ENCODE measurements at regions not wholly inside any gene's neighbourhood (a gene's known extent, or its start where the extent isn't known, plus 50 kb on each side); places are given as distances from the start of the nearest gene placed in this dataset.

DNA sequence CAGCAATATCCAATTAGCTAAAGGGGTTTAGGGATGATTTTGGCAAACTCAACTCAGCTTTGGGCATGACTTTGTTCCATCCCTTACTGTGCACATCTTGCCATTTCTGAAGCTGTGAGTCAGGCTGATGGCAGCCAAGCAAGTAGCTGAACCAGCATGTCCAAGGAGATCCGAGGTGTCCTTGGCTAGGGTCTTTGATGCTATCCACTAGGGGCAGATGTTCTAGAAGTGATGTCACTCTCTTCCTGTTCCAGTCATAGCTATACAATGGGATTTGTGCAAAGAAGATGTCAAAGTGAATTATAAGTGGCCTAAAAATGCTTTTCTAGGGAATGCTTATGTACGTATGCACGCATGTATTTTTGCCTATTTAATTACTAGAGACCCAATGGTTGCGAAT, 160.8 kb upstream of the PAPPA start:
- H3K36me3 ChIP-seq = no peaks in the 10 kb centered on the region
- intact Hi-C loops (cut with DNase I; ENCODE audit: low total_unique reads) = no loop called here
- DNase-seq = no peak
- H3K9me3 ChIP-seq = no peaks in the 10 kb centered on the region
- H3K4me3 ChIP-seq = no peak overlapping the region
- H3K27me3 ChIP-seq = no peaks in the 10 kb centered on the region
- no peaks in the 10 kb centered on the region for H3K4me1 ChIP-seq
- TF ChIP-seq CTCF (IDR thresholded peaks at IDR 0.05) = no peak
- TF ChIP-seq POLR2A (IDR thresholded peaks at IDR 0.05) = no peak
- H3K27ac ChIP-seq = no peak overlapping the region

- Histone ChIP-seq H3K27me3 (no peaks in the 10 kb centered on the region), H3K4me1 (no peaks in the 10 kb centered on the region), H3K9me3 (no peaks in the 10 kb centered on the region), H3K27ac (peak overlapping the region; percentile 38 to 65), H3K36me3 (no peaks in the 10 kb centered on the region), H3K4me3 (no peak overlapping the region)
- intact Hi-C loops (cut with DNase I; ENCODE audit: low total_unique reads) = no loop called here
- no peak for TF ChIP-seq POLR2A (IDR thresholded peaks at IDR 0.05)
- TF ChIP-seq CTCF (IDR thresholded peaks at IDR 0.05) = no peak
- DNase-seq = peak; percentile 20 to 58
Measured at GRCh38 chr9:115997923-115998322, 155.7 kb upstream of the PAPPA start.

GRCh38 chr9:115998666-115999065, 154.9 kb upstream of the PAPPA start:
- intact Hi-C loops (cut with DNase I; ENCODE audit: low total_unique reads) = no loop called here
- Histone ChIP-seq H3K27ac (peak overlapping the region in 1 of 2 donors; percentile 65), H3K4me3 (no peak overlapping the region), H3K36me3 (no peaks in the 10 kb centered on the region), H3K4me1 (no peaks in the 10 kb centered on the region), H3K9me3 (no peaks in the 10 kb centered on the region), H3K27me3 (no peaks in the 10 kb centered on the region)
- TF ChIP-seq CTCF (IDR thresholded peaks at IDR 0.05) (no peak), POLR2A (IDR thresholded peaks at IDR 0.05) (no peak)
- DNase-seq = no peak

- intact Hi-C loops (cut with DNase I; ENCODE audit: low total_unique reads) = no loop called here
- Histone ChIP-seq H3K4me3 (no peak overlapping the region), H3K36me3 (no peaks in the 10 kb centered on the region), H3K4me1 (no peaks in the 10 kb centered on the region), H3K27ac (no peak overlapping the region), H3K9me3 (no peaks in the 10 kb centered on the region), H3K27me3 (no peaks in the 10 kb centered on the region)
- TF ChIP-seq CTCF (IDR thresholded peaks at IDR 0.05) (no peak), POLR2A (IDR thresholded peaks at IDR 0.05) (no peak)
- no peak for DNase-seq
Measured at GRCh38 chr9:115999498-115999897, 154.1 kb upstream of the PAPPA start.

DNA sequence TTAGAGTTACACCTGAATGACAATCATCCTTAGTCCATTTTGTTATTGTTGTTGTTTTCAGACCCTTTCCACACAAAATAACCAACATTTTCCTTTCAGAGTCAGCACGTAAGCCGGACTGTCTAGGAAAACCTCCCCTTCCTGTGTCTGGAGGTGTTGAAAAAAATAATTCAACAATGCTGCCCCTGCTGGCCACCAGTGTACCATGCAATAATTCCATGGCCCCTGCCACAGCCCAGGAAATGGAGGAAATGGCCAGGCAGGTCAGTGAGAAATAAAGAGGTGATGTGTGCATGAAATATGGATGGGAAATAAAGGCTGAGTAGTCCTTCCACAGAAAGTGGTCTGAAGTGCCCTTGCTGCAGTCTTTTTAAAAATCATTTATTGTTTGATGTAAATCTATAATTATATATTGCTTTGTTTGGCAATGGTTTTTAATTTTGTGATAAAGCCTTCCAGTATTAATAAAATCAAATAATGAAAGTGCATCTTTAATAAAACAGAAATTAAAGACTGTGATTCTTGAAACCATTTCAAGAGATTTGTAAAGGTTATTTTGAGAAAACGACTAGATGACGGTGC, 152.8 kb upstream of the PAPPA start:
- no peaks in the 10 kb centered on the region for H3K4me1 ChIP-seq

More for the DNA sequence above, 152.8 kb upstream of the PAPPA start:
- no peak overlapping the region for H3K4me3 ChIP-seq
- intact Hi-C loops (cut with DNase I; ENCODE audit: low total_unique reads) = no loop called here
- no peaks in the 10 kb centered on the region for H3K36me3 ChIP-seq
- TF ChIP-seq CTCF (IDR thresholded peaks at IDR 0.05) (peak in 2 of 4 experiments; percentile 21 to 37), POLR2A (IDR thresholded peaks at IDR 0.05) (no peak)
- no peak for DNase-seq
- no peaks in the 10 kb centered on the region for H3K27me3 ChIP-seq
- H3K27ac ChIP-seq = no peak overlapping the region
- H3K9me3 ChIP-seq = no peaks in the 10 kb centered on the region
